PFSK-1 (cell line): ENCODE measurements at regions not wholly inside any gene's neighbourhood (a gene's known extent, or its start where the extent isn't known, plus 50 kb on each side); places are given as distances from the start of the nearest gene placed in this dataset.

Experiments used
- FOXP2 ChIP-seq: optimal IDR thresholded peaks from 2 replicates; pipeline ENCODE3; 2011; ENCODE audit warnings: borderline replicate concordance, control low read depth, inconsistent platforms; ENCODE audit not compliant: insufficient read depth; ENCODE audit errors: extremely low read length, extremely low read depth
- POLR2AphosphoS5 ChIP-seq: IDR thresholded peaks from 2 replicates; pipeline ENCODE4 v1.6.1; 2012; ENCODE audit warnings: low read depth, mild to moderate bottlenecking, control low read depth, low read length, moderate library complexity
- REST ChIP-seq, 2 experiments: IDR thresholded peaks; 2 replicates each; pipeline versions ENCODE4 v1.6.1 to v1.8.0; 2011 to 2012; ENCODE audit warnings: low read depth in 2 of 2, low read length in 2 of 2, control low read depth in 1 of 2, inconsistent platforms in 1 of 2, mild to moderate bottlenecking in 1 of 2, moderate library complexity in 1 of 2; ENCODE audit not compliant: insufficient read depth in 1 of 2
- SIN3A ChIP-seq: IDR thresholded peaks from 2 replicates; pipeline ENCODE4 v1.6.1; 2012; ENCODE audit warnings: mild to moderate bottlenecking, low read length, moderate library complexity, borderline replicate concordance; ENCODE audit not compliant: insufficient read depth
- TAF1 ChIP-seq: IDR thresholded peaks from 2 replicates; pipeline ENCODE4 v1.6.1; 2012; ENCODE audit warnings: low read length, control low read depth, borderline replicate concordance; ENCODE audit not compliant: insufficient read depth

- no peak for TF ChIP-seq REST (IDR thresholded peaks at IDR 0.05; ENCODE audit: insufficient read depth in 1 of 2, low read depth in 2 of 2, low read length in 2 of 2)
- no peak for TF ChIP-seq SIN3A
- no peak for TF ChIP-seq POLR2AphosphoS5
- TF ChIP-seq TAF1: no peak
- no peak for TF ChIP-seq FOXP2
Measured at GRCh38 chr10:130902471-130902870, 409.1 kb downstream of the TCERG1L start.
